ENCODE measurements at regions not wholly inside any gene's neighbourhood (a gene's known extent, or its start where the extent isn't known, plus 50 kb on each side); places are given as distances from the start of the nearest gene placed in this dataset.
"Not testable (repeated sequence)": the region's sequence is repeated elsewhere in the genome, so short reads cannot be mapped to it uniquely, and the experiment has no call there.

DNA sequence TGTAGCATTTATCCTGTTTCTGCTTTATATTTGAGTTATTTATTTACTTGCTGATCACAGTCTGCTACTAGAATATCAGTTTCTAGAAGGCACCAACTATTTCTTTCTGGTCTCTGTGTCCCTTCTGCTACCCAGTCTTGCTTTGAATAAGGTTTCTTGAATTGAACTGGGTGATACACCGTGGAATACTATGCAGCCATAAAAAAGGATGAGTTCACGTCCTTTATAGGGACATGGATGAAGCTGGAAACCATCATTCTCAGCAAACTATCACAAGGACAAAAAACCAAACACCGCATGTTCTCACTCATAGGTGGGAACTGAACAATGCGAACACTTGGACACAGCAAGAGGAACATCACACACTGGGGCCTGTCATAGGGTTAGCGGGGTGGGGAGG, 109.6 kb upstream of the PLXNA2 start:
- ATAC-seq; H3K4me1 Mint-ChIP-seq (ENCODE audit: low read depth); H3K27me3 Mint-ChIP-seq (ENCODE audit: low read depth); H3K4me3 Mint-ChIP-seq; POLR2A ChIA-PET; H3K9me3 Mint-ChIP-seq (ENCODE audit: insufficient read depth); CTCF ChIA-PET; DNase-seq; H3K27ac Mint-ChIP-seq; H3K36me3 Mint-ChIP-seq (ENCODE audit: low read depth): not testable (repeated sequence)

DNA sequence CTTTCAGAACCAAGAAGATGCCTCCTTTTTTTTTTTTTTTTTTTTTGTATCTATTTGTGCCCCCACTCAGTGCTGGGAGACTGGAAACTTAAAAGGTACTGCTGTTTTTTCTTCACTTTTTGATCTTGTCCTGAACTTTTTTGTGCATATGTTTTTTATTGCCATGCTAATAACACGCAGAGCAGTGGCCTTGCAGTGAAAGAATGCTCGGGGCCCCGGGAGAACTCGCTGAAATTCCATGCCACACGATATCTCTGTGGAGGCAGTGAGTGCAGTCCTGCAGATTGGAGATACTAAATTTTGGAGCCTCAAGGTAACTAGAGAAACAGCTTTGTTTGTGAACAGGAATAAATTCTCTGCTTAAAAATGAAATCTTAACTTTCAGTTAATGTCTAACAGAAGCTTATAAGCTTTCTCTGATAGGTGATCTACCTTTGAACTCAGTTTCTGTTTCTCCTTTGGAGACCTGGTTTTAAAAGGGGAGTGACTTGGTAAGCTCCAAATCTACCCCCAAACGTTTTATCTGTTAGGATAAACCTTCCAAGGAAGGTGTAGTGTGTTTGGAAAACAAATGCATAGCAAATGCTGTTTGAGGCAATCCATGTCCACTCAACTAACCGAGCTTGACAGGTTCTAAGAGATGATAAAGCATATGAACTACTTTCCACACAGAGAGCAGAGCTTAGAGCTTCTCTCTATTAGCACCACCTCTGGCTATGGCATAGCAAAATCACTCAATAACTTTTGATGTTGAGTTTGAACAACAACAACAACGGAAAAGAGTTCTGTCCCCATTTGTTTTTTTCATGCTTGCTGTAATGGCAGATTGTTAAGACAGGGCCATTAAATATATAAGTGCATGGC, 113.7 kb upstream of the PLXNA2 start:
- Mint-ChIP-seq H3K36me3 (ENCODE audit: low read depth) (no peaks in the 10 kb centered on the region), H3K4me3 (no peak overlapping the region), H3K4me1 (ENCODE audit: low read depth) (no peaks in the 10 kb centered on the region), H3K9me3 (ENCODE audit: insufficient read depth) (no peaks in the 10 kb centered on the region), H3K27me3 (ENCODE audit: low read depth) (peaks cover 10% of the 10 kb centered on the region), H3K27ac (no peak overlapping the region)
- POLR2A ChIA-PET: no interaction called here
- ATAC-seq (no peak), DNase-seq (no peak)
- CTCF ChIA-PET: no interaction called here

DNA sequence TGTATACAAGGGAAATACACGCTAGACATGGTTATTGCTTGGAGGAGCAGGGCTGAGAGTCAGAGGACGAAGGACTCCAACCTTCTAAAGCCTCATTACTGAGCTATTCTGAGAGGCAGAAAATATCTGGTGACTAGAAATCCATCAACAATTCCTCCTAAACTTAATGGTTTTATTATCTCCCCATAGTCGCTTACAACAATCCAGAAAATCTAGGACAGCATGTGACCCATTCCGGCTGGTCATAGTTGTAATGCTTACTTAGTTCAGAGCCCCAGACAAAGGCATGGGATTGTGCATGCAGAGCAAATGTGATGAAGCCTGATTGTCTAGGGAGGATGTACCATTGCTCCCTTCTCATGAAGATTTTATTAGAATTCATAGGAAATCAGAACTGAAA, 114.5 kb upstream of the PLXNA2 start:
- Mint-ChIP-seq H3K4me3 (no peak overlapping the region), H3K9me3 (ENCODE audit: insufficient read depth) (no peaks in the 10 kb centered on the region), H3K27ac (no peak overlapping the region), H3K27me3 (ENCODE audit: low read depth) (peaks cover 14% of the 10 kb centered on the region), H3K36me3 (ENCODE audit: low read depth) (no peaks in the 10 kb centered on the region), H3K4me1 (ENCODE audit: low read depth) (no peaks in the 10 kb centered on the region)
- POLR2A ChIA-PET: no interaction called here
- DNase-seq (no peak), ATAC-seq (no peak)
- CTCF ChIA-PET: no interaction called here

DNA sequence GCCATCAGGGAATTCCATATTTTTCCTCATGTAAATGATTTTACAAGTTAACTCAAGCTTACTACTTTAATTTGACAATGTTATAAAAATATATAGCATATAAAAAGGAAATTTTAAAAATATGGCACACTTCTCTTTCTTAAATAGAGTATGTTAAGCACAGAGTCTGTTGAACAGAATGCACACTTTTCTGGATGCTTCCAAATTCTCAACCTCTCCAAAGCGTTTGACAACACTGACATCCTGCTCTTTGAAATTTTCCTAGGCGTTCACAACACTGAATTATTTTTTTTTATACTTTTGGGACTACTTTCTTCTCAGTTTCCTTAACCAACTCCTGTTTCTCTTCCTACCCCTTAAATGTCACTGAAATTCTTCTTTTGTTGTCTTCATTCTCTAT, 117.8 kb upstream of the PLXNA2 start:
- DNase-seq: no peak
- no peaks in the 10 kb centered on the region for H3K4me1 Mint-ChIP-seq (ENCODE audit: low read depth)
- H3K27me3 Mint-ChIP-seq (ENCODE audit: low read depth): peaks cover 13% of the 10 kb centered on the region
- no peaks in the 10 kb centered on the region for H3K36me3 Mint-ChIP-seq (ENCODE audit: low read depth)
- no peak for ATAC-seq
- H3K27ac Mint-ChIP-seq: no peak overlapping the region
- H3K4me3 Mint-ChIP-seq: no peak overlapping the region
- CTCF ChIA-PET: no interaction called here
- POLR2A ChIA-PET: no interaction called here
- H3K9me3 Mint-ChIP-seq (ENCODE audit: insufficient read depth): no peaks in the 10 kb centered on the region

DNA sequence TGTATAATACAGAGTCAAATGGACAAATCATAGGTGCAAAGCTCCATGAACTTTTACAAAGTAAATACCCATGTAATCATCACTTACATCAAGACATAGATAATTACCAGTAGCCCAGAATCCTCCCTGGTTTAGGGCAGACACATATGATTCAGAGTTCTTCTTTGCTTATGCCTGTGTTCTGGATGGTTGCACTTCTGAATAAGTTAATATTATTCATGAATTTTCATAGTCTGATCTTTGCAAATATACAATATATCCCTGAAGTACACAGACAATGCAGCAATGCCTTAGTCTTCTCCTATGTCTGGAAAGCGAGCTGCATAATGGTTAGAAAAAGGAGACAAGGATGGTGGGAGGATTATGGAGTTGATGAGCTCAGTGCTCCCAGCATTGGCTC, 122.4 kb upstream of the PLXNA2 start:
- Mint-ChIP-seq H3K9me3 (ENCODE audit: insufficient read depth) (no peaks in the 10 kb centered on the region), H3K4me3 (no peak overlapping the region), H3K4me1 (ENCODE audit: low read depth) (no peaks in the 10 kb centered on the region), H3K36me3 (ENCODE audit: low read depth) (no peaks in the 10 kb centered on the region), H3K27me3 (ENCODE audit: low read depth) (peaks cover 13% of the 10 kb centered on the region), H3K27ac (no peak overlapping the region)
- no peak for DNase-seq
- no peak for ATAC-seq
- ChIA-PET POLR2A (no interaction called here), CTCF (no interaction called here)

DNA sequence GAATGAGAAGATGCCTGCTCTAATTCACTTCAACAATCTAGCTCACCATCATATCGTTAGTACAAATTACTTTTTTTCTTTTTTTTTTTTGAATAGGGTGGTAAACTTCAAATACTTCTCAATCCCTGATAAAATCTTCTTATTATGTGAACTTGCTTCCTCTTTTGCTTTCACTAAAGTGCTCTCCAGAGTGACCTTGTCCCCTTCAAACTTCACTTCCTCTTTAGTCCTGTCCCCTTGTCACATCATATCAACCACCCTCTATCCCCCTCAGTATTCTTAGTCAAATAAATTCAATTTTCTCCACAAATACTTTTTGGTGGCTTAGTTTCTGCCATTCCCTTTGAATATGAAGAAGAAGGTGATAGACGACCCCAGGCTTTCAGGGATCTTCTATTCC, 124.9 kb upstream of the PLXNA2 start:
- H3K9me3 Mint-ChIP-seq (ENCODE audit: insufficient read depth): no peaks in the 10 kb centered on the region
- no peak for DNase-seq
- no peak for ATAC-seq
- no peak overlapping the region for H3K4me3 Mint-ChIP-seq
- no peaks in the 10 kb centered on the region for H3K4me1 Mint-ChIP-seq (ENCODE audit: low read depth)
- peaks cover 5% of the 10 kb centered on the region for H3K27me3 Mint-ChIP-seq (ENCODE audit: low read depth)
- no peaks in the 10 kb centered on the region for H3K36me3 Mint-ChIP-seq (ENCODE audit: low read depth)
- H3K27ac Mint-ChIP-seq: no peak overlapping the region
- POLR2A ChIA-PET: no interaction called here
- CTCF ChIA-PET: no interaction called here

DNA sequence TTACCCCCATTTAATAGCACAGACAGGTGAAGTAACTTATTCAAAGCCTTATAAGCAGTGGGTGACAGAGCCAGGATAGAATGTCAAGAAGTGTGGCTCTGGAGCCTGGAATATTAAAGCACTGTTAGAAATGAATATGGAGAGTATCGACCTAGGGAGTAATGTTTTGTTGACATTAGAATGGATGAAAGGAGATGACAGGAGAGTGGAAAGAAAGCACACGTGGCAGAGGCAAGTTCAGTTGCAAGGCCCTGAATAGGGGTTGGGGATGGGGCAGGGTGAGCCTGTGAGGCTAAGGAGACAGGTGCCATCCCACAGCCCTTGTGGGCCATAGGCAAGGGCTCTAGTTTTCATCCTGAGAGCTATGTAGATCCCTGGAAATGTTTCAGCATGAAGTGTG, 125.5 kb upstream of the PLXNA2 start:
- Mint-ChIP-seq H3K4me1 (ENCODE audit: low read depth) (no peaks in the 10 kb centered on the region), H3K36me3 (ENCODE audit: low read depth) (no peaks in the 10 kb centered on the region), H3K27me3 (ENCODE audit: low read depth) (peaks cover 5% of the 10 kb centered on the region), H3K9me3 (ENCODE audit: insufficient read depth) (no peaks in the 10 kb centered on the region), H3K27ac (no peak overlapping the region), H3K4me3 (no peak overlapping the region)
- DNase-seq (no peak), ATAC-seq (no peak)
- CTCF ChIA-PET: no interaction called here
- POLR2A ChIA-PET: no interaction called here

DNA sequence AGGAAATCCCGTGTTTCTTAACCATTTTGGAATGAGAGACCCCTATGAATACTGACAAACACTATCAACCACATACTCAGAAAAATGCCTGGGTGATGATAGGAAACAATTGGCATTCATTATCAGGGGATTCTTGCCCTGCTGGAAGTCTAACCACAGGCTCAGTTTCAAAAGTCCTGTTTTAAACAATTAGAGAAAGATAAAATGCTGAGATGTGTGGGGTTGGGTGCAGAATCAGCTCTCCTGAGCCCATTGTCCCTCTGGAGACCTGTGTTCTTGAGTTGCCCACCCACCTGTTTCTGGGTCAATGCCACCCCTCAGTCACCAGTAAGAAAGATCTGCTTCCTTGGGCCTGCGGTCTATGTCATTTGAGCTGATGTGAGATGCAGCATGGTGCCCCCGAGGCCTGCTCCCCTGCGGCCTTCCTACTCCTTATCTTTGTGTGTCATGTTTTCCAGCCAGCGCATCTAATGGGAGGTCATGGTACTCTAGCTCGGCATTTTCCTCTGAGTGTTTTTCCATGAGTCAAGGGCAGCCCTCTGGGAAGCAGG, 130.3 kb upstream of the PLXNA2 start:
- POLR2A ChIA-PET: no interaction called here
- peaks cover 2% of the 10 kb centered on the region for H3K27me3 Mint-ChIP-seq (ENCODE audit: low read depth)

DNA sequence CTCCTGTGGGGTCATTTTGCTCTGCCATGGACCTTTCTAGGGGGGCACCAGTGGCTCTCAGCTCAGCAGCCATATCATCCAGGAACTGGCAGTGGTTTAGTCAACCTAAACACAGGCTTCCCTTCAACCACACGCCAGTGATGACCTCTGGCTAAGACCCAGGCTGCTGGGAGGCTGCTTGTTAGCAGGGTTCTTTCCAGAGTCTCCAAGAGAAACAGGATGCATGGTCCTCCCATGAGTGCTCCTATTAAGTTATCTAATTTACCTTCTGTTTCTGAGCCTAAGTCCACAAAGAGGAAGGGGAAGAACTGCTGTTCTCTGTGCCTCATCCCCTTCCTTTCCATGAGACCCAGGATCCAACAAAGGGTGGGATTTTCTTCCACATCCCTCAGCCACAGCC, 137.3 kb upstream of the PLXNA2 start:
- CTCF ChIA-PET: no interaction called here
- no peaks in the 10 kb centered on the region for H3K4me1 Mint-ChIP-seq (ENCODE audit: low read depth)

More for the DNA sequence above, 130.3 kb upstream of the PLXNA2 start:
- DNase-seq (no peak), ATAC-seq (no peak)
- CTCF ChIA-PET: no interaction called here
- no peak overlapping the region for H3K27ac Mint-ChIP-seq
- H3K4me1 Mint-ChIP-seq (ENCODE audit: low read depth): no peaks in the 10 kb centered on the region
- H3K9me3 Mint-ChIP-seq (ENCODE audit: insufficient read depth): no peaks in the 10 kb centered on the region
- no peaks in the 10 kb centered on the region for H3K36me3 Mint-ChIP-seq (ENCODE audit: low read depth)
- H3K4me3 Mint-ChIP-seq: no peak overlapping the region

DNA sequence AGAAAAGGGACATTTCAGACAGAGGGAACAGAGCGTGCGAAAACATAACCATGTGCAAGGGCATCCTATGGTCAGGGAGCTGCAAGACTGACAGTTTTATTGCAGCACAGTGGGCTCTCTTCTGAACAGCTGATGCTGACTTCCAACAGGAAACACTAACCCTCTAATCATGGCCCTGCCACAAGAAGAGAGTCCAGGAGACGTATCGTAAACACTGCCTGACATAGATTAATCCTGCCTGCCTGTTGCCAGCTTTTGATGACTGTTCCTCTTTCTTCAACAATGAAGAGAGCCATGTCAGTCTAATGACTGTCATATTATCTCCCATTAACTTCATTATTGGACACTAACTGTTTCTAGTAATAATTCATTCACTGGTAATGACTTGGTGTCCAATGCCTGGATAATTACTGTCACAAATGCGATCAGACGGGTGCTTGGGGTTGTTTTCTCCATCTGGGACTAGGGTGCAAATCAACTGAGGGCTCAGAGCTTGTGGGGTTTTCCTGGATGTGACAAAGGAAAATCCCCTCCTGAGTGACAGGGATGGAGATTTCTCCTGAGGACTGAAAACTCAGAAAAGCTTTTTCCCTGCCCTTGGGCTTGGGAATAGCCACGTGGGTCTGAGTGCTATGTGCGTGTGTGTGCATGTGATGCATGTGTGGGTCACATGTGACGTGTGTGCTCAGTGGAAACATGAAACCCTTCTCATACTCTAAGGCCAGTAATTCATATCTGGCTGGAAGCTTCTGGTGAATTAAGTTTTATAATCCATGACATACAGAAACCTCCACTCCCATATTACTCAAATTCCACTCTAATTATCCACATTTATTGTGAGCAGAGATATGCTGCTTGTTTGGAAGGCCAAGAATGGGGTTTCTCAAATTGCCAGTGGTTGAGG, 144.0 kb upstream of the PLXNA2 start:
- Mint-ChIP-seq H3K9me3 (ENCODE audit: insufficient read depth) (no peaks in the 10 kb centered on the region), H3K4me1 (ENCODE audit: low read depth) (no peaks in the 10 kb centered on the region), H3K27ac (no peak overlapping the region), H3K36me3 (ENCODE audit: low read depth) (no peaks in the 10 kb centered on the region), H3K27me3 (ENCODE audit: low read depth) (no peaks in the 10 kb centered on the region), H3K4me3 (no peak overlapping the region)
- ATAC-seq (no peak), DNase-seq (no peak)
- ChIA-PET POLR2A (no interaction called here), CTCF (no interaction called here)

More for the DNA sequence above, 137.3 kb upstream of the PLXNA2 start:
- no peaks in the 10 kb centered on the region for H3K36me3 Mint-ChIP-seq (ENCODE audit: low read depth)
- DNase-seq: no peak
- POLR2A ChIA-PET: no interaction called here
- H3K27me3 Mint-ChIP-seq (ENCODE audit: low read depth): no peaks in the 10 kb centered on the region
- no peak overlapping the region for H3K27ac Mint-ChIP-seq
- no peaks in the 10 kb centered on the region for H3K9me3 Mint-ChIP-seq (ENCODE audit: insufficient read depth)
- ATAC-seq: no peak
- no peak overlapping the region for H3K4me3 Mint-ChIP-seq

DNA sequence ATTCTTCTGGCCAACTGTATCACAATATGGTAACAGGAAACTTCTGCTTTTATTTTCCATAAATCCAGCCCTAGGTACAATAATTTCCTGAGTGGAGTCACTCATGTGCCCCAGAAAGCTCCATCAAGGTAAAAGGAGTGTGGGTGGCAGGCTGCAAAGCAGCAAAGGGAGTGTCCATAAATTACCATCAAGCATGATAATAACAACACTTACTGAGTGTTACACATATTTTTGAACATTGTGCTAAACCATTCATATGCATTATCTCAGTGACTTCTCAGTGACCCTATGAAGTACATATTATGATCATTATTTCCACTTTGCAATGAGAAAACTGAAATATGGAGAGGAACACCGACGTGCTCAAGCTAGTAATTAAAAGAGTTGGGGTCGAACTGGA, 149.2 kb upstream of the PLXNA2 start:
- CTCF ChIA-PET: no interaction called here
- no peaks in the 10 kb centered on the region for H3K4me1 Mint-ChIP-seq (ENCODE audit: low read depth)
- no peak for DNase-seq
- no peak for ATAC-seq
- H3K27me3 Mint-ChIP-seq (ENCODE audit: low read depth): no peaks in the 10 kb centered on the region
- H3K36me3 Mint-ChIP-seq (ENCODE audit: low read depth): no peaks in the 10 kb centered on the region
- H3K4me3 Mint-ChIP-seq: no peak overlapping the region
- H3K27ac Mint-ChIP-seq: no peak overlapping the region
- H3K9me3 Mint-ChIP-seq (ENCODE audit: insufficient read depth): no peaks in the 10 kb centered on the region
- POLR2A ChIA-PET: no interaction called here

DNA sequence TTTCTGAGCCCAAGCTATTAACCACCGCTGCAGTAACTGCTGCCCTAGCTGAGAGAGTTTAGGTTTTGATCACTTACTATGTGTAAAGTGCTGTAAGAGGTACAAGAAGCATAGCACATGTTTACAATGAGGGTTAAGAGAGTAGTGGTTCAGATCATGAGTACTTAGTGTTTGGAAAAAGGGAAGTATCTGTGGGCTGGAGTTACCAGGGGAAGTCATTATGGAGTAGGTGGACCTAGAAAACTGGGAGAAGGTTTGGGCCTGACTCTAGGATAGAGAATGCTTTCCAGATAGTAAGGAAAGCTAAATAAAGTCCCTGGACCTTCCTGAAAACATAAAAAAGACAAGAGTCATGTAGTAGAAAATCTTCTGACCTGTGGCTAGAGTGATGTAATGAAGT, 149.6 kb upstream of the PLXNA2 start:
- no peaks in the 10 kb centered on the region for H3K27me3 Mint-ChIP-seq (ENCODE audit: low read depth)
- no peak for ATAC-seq
- CTCF ChIA-PET: no interaction called here

More for the DNA sequence above, 149.6 kb upstream of the PLXNA2 start:
- no peaks in the 10 kb centered on the region for H3K36me3 Mint-ChIP-seq (ENCODE audit: low read depth)
- no peak for DNase-seq
- POLR2A ChIA-PET: no interaction called here
- no peak overlapping the region for H3K27ac Mint-ChIP-seq
- no peak overlapping the region for H3K4me3 Mint-ChIP-seq
- H3K4me1 Mint-ChIP-seq (ENCODE audit: low read depth): no peaks in the 10 kb centered on the region
- no peaks in the 10 kb centered on the region for H3K9me3 Mint-ChIP-seq (ENCODE audit: insufficient read depth)
